Fibroblast of lung (primary cell): ENCODE measurements at regions not wholly inside any gene's neighbourhood (a gene's known extent, or its start where the extent isn't known, plus 50 kb on each side); places are given as distances from the start of the nearest gene placed in this dataset.

ENCODE experiments used
- DNase-seq, 2 donors: peaks; one replicate each; pipeline versions ENCODE4 v3.0.0 to v3.0.0-alpha.2; 2010; ENCODE audit warnings: low read depth in 2 of 2
- H2AFZ ChIP-seq: 2 replicates; pipeline ENCODE4 v1.5.1; 2012; ENCODE audit warnings: low read length, control low read depth, inconsistent platforms
- H3K27ac ChIP-seq: 2 replicates; pipeline ENCODE4 v1.5.1; 2011; ENCODE audit warnings: low read length, control low read depth; ENCODE audit not compliant: insufficient read depth
- H3K27me3 ChIP-seq: 2 replicates; pipeline ENCODE4 v1.5.1; 2011; ENCODE audit warnings: mild to moderate bottlenecking, low read length; ENCODE audit not compliant: control insufficient read depth, insufficient read depth
- H3K36me3 ChIP-seq: 2 replicates; pipeline ENCODE4 v1.5.1; 2011; ENCODE audit warnings: low read length; ENCODE audit not compliant: control insufficient read depth, insufficient read depth
- H3K4me1 ChIP-seq: 2 replicates; pipeline ENCODE4 v1.5.1; 2011; ENCODE audit warnings: low read length; ENCODE audit not compliant: control insufficient read depth, insufficient read depth; ENCODE audit errors: extremely low read depth
- H3K4me2 ChIP-seq: 2 replicates; pipeline ENCODE4 v1.5.1; 2011; ENCODE audit warnings: low read length, control low read depth; ENCODE audit not compliant: insufficient read depth; ENCODE audit errors: extremely low read depth
- H3K4me3 ChIP-seq, 4 experiments: fragments of 200-600 bp in 1 of 4; sonication (generic) in 1 of 4; replicated peaks in 1 of 4; 2 replicates each; pipeline ENCODE4 v1.5.1; 2011 to 2016; ENCODE audit warnings: low read length in 4 of 4, low read depth in 3 of 4, mild to moderate bottlenecking in 3 of 4, control low read depth in 2 of 4, inconsistent platforms in 1 of 4, mixed read lengths in 1 of 4; ENCODE audit not compliant: insufficient read depth in 1 of 4; ENCODE audit errors: control extremely low read depth in 1 of 4
- H3K79me2 ChIP-seq: 2 replicates; pipeline ENCODE4 v1.5.1; 2012; ENCODE audit warnings: mild to moderate bottlenecking, low read length, inconsistent platforms; ENCODE audit not compliant: control insufficient read depth, insufficient read depth
- H3K9ac ChIP-seq: 2 replicates; pipeline ENCODE4 v1.5.1; 2011; ENCODE audit warnings: mild to moderate bottlenecking, low read length, control low read depth; ENCODE audit not compliant: insufficient read depth
- H3K9me3 ChIP-seq: 2 replicates; pipeline ENCODE4 v1.5.1; 2012; ENCODE audit warnings: low read depth, low read length; ENCODE audit not compliant: control insufficient read depth, insufficient read depth
- H4K20me1 ChIP-seq: 2 replicates; pipeline ENCODE4 v1.5.1; 2011; ENCODE audit warnings: low read length; ENCODE audit not compliant: control insufficient read depth, insufficient read depth; ENCODE audit errors: extremely low read depth
- CTCF ChIP-seq, 2 donors: IDR thresholded peaks in 1 of 2; conservative IDR thresholded peaks in 1 of 2; 1 replicate in 1 of 2; 2 replicates in 1 of 2; pipeline ENCODE4 v1.5.1; 2011 to 2012; ENCODE audit warnings: low read length in 2 of 2, control low read depth in 1 of 2, inconsistent platforms in 1 of 2, low read depth in 1 of 2, mild to moderate bottlenecking in 1 of 2
- EZH2 ChIP-seq: IDR thresholded peaks from 2 replicates; pipeline ENCODE4 v1.5.1; 2012; ENCODE audit warnings: low read length, control low read depth, mild to moderate bottlenecking; ENCODE audit errors: missing control alignments

GRCh38 chr22:48658871-48659270 lies 1168.8 kb downstream of the BRD1 start:
- H3K9me3 ChIP-seq = no peaks in the 10 kb centered on the region

GRCh38 chr22:48658246-48658645 lies 1169.4 kb downstream of the BRD1 start:
- Histone ChIP-seq H3K4me2 (no peak overlapping the region), H3K4me3 (no peak overlapping the region), H3K9ac (no peak overlapping the region), H3K4me1 (no peaks in the 10 kb centered on the region), H4K20me1 (no peaks in the 10 kb centered on the region), H3K27ac (no peak overlapping the region), H3K79me2 (no peaks in the 10 kb centered on the region), H3K27me3 (no peaks in the 10 kb centered on the region), H3K9me3 (no peaks in the 10 kb centered on the region), H2AFZ (no peak overlapping the region), H3K36me3 (no peaks in the 10 kb centered on the region)
- no peak for TF ChIP-seq EZH2
- no peak for TF ChIP-seq CTCF (conservative IDR thresholded peaks at IDR 0.05 in 1 of 2, IDR thresholded peaks at IDR 0.05 in 1 of 2; ENCODE audit: low read depth in 1 of 2, low read length in 2 of 2)
- no peak for DNase-seq

More at GRCh38 chr22:48658871-48659270, 1168.8 kb downstream of the BRD1 start:
- no peak overlapping the region for H3K4me2 ChIP-seq
- no peaks in the 10 kb centered on the region for H4K20me1 ChIP-seq
- no peak overlapping the region for H3K9ac ChIP-seq
- no peak for DNase-seq
- H3K27me3 ChIP-seq = no peaks in the 10 kb centered on the region
- H3K36me3 ChIP-seq = no peaks in the 10 kb centered on the region
- no peak overlapping the region for H3K4me3 ChIP-seq
- no peak overlapping the region for H3K27ac ChIP-seq
- H3K79me2 ChIP-seq = no peaks in the 10 kb centered on the region
- TF ChIP-seq CTCF (conservative IDR thresholded peaks at IDR 0.05 in 1 of 2, IDR thresholded peaks at IDR 0.05 in 1 of 2; ENCODE audit: low read depth in 1 of 2, low read length in 2 of 2) (no peak), EZH2 (no peak)
- H3K4me1 ChIP-seq = no peaks in the 10 kb centered on the region
- no peak overlapping the region for H2AFZ ChIP-seq

GRCh38 chr22:48654492-48654891 lies 1173.2 kb downstream of the BRD1 start:
- no peak overlapping the region for H3K9ac ChIP-seq
- DNase-seq = peak; percentile 19 to 63

More at GRCh38 chr22:48654492-48654891, 1173.2 kb downstream of the BRD1 start:
- Histone ChIP-seq H3K9me3 (no peaks in the 10 kb centered on the region), H3K36me3 (no peaks in the 10 kb centered on the region), H3K27ac (no peak overlapping the region), H4K20me1 (no peaks in the 10 kb centered on the region), H3K27me3 (no peaks in the 10 kb centered on the region), H3K4me2 (no peak overlapping the region), H3K4me3 (no peak overlapping the region), H3K4me1 (no peaks in the 10 kb centered on the region), H2AFZ (no peak overlapping the region), H3K79me2 (no peaks in the 10 kb centered on the region)
- TF ChIP-seq CTCF (conservative IDR thresholded peaks at IDR 0.05 in 1 of 2, IDR thresholded peaks at IDR 0.05 in 1 of 2; ENCODE audit: low read depth in 1 of 2, low read length in 2 of 2) (no peak), EZH2 (no peak)
